GM21390 (cell line): ENCODE measurements at regions not wholly inside any gene's neighbourhood (a gene's known extent, or its start where the extent isn't known, plus 50 kb on each side); places are given as distances from the start of the nearest gene placed in this dataset.

Experiments used
- ATAC-seq: cut with Tn5 transposase; IDR thresholded peaks from one replicate; pipeline ENCODE4 v1.9.1; 2021; ENCODE audit not compliant: unreplicated experiment

- no peak for ATAC-seq
Measured at GRCh38 chr21:27645285-27645684, 678.4 kb upstream of the ADAMTS5 start.

GRCh38 chr21:27643326-27643725 lies 676.4 kb upstream of the ADAMTS5 start:
- no peak for ATAC-seq

- ATAC-seq, result no peak
Measured at GRCh38 chr21:27639286-27639685, 672.4 kb upstream of the ADAMTS5 start.

GRCh38 chr21:27636656-27637055 lies 669.8 kb upstream of the ADAMTS5 start:
- no peak for ATAC-seq

- no peak for ATAC-seq
Measured at GRCh38 chr21:27633631-27634030, 666.7 kb upstream of the ADAMTS5 start.

GRCh38 chr21:27631471-27631870 lies 664.6 kb upstream of the ADAMTS5 start:
- no peak for ATAC-seq

- ATAC-seq, result no peak
Measured at GRCh38 chr21:27622631-27623030, 655.7 kb upstream of the ADAMTS5 start.

- no peak for ATAC-seq
Measured at GRCh38 chr21:27614231-27614630, 647.3 kb upstream of the ADAMTS5 start.

GRCh38 chr21:27606422-27606821 lies 639.5 kb upstream of the ADAMTS5 start:
- ATAC-seq, result no peak

- ATAC-seq, result no peak
Measured at GRCh38 chr21:27596196-27596595, 629.3 kb upstream of the ADAMTS5 start.

- ATAC-seq, result no peak
Measured at GRCh38 chr21:27595716-27596115, 628.8 kb upstream of the ADAMTS5 start.

GRCh38 chr21:27590271-27590670 lies 623.4 kb upstream of the ADAMTS5 start:
- no peak for ATAC-seq

GRCh38 chr21:27589781-27590180 lies 622.9 kb upstream of the ADAMTS5 start:
- ATAC-seq, result no peak

- no peak for ATAC-seq
Measured at GRCh38 chr21:27586986-27587385, 620.1 kb upstream of the ADAMTS5 start.

- ATAC-seq, result no peak
Measured at GRCh38 chr21:27586326-27586725, 619.4 kb upstream of the ADAMTS5 start.

- no peak for ATAC-seq
Measured at GRCh38 chr21:27584256-27584655, 617.4 kb upstream of the ADAMTS5 start.

- ATAC-seq, result no peak
Measured at GRCh38 chr21:27582948-27583430, 616.1 kb upstream of the ADAMTS5 start.

GRCh38 chr21:27582246-27582947 lies 615.5 kb upstream of the ADAMTS5 start:
- ATAC-seq, result no peak

GRCh38 chr21:27581168-27581567 lies 614.3 kb upstream of the ADAMTS5 start:
- ATAC-seq, result no peak

GRCh38 chr21:27580276-27580675 lies 613.4 kb upstream of the ADAMTS5 start:
- ATAC-seq, result no peak

- ATAC-seq, result no peak
Measured at GRCh38 chr21:27578741-27579265, 611.9 kb upstream of the ADAMTS5 start.

- ATAC-seq, result no peak
Measured at GRCh38 chr21:27572696-27573095, 605.8 kb upstream of the ADAMTS5 start.

- no peak for ATAC-seq
Measured at GRCh38 chr21:27571706-27572105, 604.8 kb upstream of the ADAMTS5 start.
